Left ventricle myocardium inferior (tissue), 1 donor: ENCODE measurements at regions not wholly inside any gene's neighbourhood (a gene's known extent, or its start where the extent isn't known, plus 50 kb on each side); places are given as distances from the start of the nearest gene placed in this dataset.
"Not testable (repeated sequence)": the region's sequence is repeated elsewhere in the genome, so short reads cannot be mapped to it uniquely, and the experiment has no call there.

Source experiments
- DNase-seq: peaks from one replicate; pipeline ENCODE4 v3.0.0-alpha.2; 2020
- H3K27ac ChIP-seq: fragments of 200-600 bp; replicated peaks from 2 replicates; pipeline ENCODE4 v1.8.0; 2021
- H3K27me3 ChIP-seq: fragments of 200-600 bp; 2 replicates; pipeline ENCODE4 v1.8.0; 2021; ENCODE audit warnings: low read depth
- H3K36me3 ChIP-seq: fragments of 200-600 bp; 2 replicates; pipeline ENCODE4 v1.8.0; 2021
- H3K4me1 ChIP-seq: fragments of 200-600 bp; 2 replicates; pipeline ENCODE4 v1.8.0; 2021
- H3K4me3 ChIP-seq: fragments of 200-600 bp; 2 replicates; pipeline ENCODE4 v1.8.0; 2021; ENCODE audit warnings: mild to moderate bottlenecking, moderate library complexity
- H3K9me3 ChIP-seq: fragments of 200-600 bp; replicated peaks from 2 replicates; pipeline ENCODE4 v1.8.0; 2021
- intact Hi-C: fragments of 100-400 bp; cut with micrococcal nuclease; formaldehyde crosslinking; loops from one replicate; pipeline ENCODE4 v1.11.0; 2022
- donor health status: DM: no; HTN: yes; CAD: no; lungs with severe emphysema.

DNA sequence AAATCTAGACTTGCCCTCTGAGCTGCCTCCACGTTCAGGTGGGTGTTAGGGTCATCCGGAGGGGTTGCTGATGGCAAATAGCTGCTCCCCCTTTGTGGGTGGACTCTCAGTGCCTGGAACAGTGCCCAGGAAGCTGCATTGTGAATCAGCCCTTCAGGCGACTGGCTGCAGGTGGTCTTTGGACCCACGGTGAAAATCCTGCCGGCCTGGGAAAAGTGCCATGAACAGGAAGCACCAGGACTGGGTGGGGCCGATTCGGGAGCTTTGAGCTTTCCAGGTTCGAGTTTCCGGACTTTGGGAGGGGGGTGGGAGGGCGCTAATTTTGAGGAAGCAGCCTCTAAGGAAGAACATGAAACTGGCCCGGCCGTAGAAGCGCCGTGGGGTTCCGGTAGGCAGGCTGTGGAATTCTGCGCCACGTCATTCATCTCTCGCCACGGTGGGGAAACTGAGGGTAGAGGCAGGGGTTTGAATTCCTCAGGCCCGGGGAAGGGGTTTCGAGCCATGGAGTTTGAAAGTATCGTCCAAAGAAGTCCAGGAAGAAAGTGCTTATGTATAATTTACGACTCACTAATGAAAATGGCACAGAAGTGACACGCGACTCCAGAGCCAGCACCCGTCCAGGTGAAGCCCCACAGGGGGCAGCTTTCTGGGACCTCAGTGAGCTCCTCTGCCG, 199.4 kb downstream of the BANP start:
- H3K27me3 ChIP-seq, H3K4me3 ChIP-seq, H3K36me3 ChIP-seq, intact Hi-C loops, H3K9me3 ChIP-seq, DNase-seq, H3K4me1 ChIP-seq, H3K27ac ChIP-seq: not testable (repeated sequence)

DNA sequence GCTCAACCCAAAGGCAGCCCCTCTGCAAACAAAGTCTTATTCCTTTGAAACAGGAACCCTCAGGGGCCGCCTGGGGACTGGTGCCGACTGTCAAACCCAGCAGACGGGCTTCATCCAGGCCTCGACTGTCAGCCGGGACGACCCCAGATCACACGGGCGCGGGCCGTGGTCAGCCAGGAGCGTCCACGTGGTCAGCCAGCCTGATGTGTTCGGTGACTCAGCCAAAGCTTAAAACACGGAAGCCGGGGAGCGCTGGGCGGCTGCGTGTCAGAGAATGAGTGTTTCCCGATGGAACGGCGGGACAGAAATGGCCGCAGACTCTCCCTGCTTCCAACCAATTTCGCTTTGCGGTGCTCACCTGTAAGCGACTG, 199.9 kb downstream of the BANP start:
- H3K36me3 ChIP-seq, H3K9me3 ChIP-seq, H3K4me1 ChIP-seq, DNase-seq, intact Hi-C loops, H3K4me3 ChIP-seq, H3K27ac ChIP-seq, H3K27me3 ChIP-seq: not testable (repeated sequence)

- H3K4me3 ChIP-seq, H3K27ac ChIP-seq, H3K9me3 ChIP-seq, H3K36me3 ChIP-seq, DNase-seq, intact Hi-C loops, H3K4me1 ChIP-seq, H3K27me3 ChIP-seq: not testable (repeated sequence)
Observed at GRCh38 chr16:88151859-88152843, 200.9 kb downstream of the BANP start.

DNA sequence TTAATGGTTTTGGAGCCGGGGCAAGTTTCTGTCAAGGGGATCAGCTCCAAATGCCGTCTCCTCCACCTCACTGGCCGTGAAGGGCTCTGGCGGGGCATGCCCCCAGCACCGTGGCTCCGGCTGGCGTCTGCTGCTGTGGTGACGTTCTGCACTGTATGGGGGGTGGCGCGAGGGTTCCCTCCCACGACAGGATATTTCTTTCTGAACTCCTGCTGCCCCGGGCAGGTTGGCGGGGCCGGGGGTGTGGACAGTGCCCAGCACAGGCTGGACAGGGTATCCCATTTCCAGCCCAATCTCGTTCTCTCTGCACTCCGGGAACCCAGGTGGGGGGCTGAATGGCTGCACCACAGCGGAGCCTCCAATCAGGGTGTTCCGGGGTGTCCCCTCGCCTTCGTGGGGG, 201.6 kb downstream of the BANP start:
- H3K4me1 ChIP-seq, H3K27ac ChIP-seq, H3K9me3 ChIP-seq, H3K36me3 ChIP-seq, H3K27me3 ChIP-seq, DNase-seq, H3K4me3 ChIP-seq, intact Hi-C loops: not testable (repeated sequence)

DNA sequence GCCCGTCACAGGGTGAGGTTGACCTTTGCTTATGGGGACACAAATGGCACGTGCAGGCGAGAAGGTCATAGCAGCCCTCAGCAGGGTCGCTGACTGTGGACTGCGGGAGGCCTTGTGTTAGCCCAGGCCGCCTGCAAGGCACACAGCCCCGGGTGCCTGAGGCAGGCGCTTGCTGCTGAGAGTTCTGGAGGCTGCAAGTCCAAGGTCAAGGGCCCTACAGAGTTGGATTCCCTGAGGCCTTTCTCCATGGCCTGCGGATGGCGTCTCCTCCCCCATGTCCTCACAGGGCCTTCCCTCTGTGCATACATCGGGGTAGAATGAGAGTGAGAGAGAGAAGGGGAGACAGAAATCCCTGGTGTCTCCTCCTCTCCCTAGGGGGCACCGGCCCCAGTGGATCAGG, 202.3 kb downstream of the BANP start:
- H3K9me3 ChIP-seq, H3K27me3 ChIP-seq, H3K4me3 ChIP-seq, intact Hi-C loops, H3K36me3 ChIP-seq, DNase-seq, H3K4me1 ChIP-seq, H3K27ac ChIP-seq: not testable (repeated sequence)

GRCh38 chr16:88154886-88155285, 203.7 kb downstream of the BANP start:
- DNase-seq, H3K9me3 ChIP-seq, H3K36me3 ChIP-seq, H3K27ac ChIP-seq, intact Hi-C loops, H3K27me3 ChIP-seq, H3K4me1 ChIP-seq, H3K4me3 ChIP-seq: not testable (repeated sequence)

GRCh38 chr16:88155681-88156080, 204.4 kb downstream of the BANP start:
- H3K27ac ChIP-seq, H3K4me1 ChIP-seq, H3K4me3 ChIP-seq, intact Hi-C loops, DNase-seq, H3K36me3 ChIP-seq, H3K9me3 ChIP-seq, H3K27me3 ChIP-seq: not testable (repeated sequence)

- intact Hi-C loops, result not testable (repeated sequence)
Observed at GRCh38 chr16:88156640-88157283, 205.5 kb downstream of the BANP start.

DNA sequence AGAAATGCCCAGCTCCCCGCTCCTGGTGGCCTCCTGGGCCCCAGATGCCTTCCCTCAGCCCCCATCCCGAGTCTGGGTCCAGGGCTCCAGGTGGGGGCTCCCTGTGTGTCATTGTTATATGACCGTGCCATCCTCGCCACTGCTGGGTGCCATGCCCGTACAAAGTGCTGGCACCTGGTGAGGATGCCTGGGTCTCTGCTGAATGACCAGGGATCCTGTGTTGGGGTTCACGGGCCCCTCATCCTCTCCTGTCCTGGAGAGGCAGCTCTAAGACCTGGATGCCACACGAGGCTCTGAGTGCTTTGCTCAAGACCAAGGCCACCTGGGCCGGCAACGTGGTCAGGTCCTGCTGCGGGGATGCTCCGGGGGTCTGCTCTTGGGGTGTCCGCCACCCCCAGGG, 206.5 kb downstream of the BANP start:
- intact Hi-C loops, DNase-seq, H3K4me1 ChIP-seq, H3K27me3 ChIP-seq, H3K9me3 ChIP-seq, H3K36me3 ChIP-seq, H3K27ac ChIP-seq, H3K4me3 ChIP-seq: not testable (repeated sequence)

More at GRCh38 chr16:88156640-88157283, 205.5 kb downstream of the BANP start:
- H3K4me3 ChIP-seq, H3K27ac ChIP-seq, H3K9me3 ChIP-seq, DNase-seq, H3K36me3 ChIP-seq, H3K4me1 ChIP-seq, H3K27me3 ChIP-seq: not testable (repeated sequence)

DNA sequence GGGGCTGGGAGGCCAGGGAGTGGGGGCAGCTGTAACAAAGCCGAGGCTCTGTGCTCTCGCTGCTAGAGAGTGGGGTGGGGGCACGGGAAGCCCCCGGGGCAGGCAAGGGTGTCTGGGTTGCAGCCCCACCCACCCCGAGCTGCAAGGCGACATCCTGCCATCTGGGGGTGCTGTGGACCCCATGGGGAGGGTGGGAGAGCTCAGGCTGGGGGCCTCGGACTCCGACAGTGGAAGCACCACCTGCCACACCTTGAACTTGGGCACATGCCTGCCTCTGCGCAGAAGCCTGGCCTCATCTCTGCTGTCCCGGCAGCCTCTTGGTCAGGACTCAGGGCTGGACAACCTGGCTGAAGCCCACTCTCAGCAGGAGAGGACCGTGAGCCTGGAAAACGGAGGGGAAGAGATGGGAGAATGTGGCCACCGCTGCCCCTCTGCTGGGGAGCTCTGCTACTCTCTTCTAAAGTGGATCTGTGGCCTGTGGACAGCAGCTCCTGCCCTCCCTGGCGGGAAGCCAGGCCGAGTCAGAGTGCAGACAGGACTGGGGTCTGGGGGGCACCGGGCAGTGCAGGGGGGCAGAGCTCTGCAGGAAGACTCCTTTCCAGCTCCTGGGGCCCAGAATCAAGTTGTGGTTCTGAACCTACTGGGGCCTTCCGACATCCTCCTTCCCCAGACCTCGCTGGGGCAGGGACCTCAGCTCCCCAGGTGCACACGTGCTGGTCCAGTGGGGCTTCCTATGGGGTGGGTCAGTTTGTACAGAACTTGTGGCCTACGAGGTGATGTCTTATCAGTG, 207.2 kb downstream of the BANP start:
- H3K9me3 ChIP-seq, intact Hi-C loops, DNase-seq, H3K27me3 ChIP-seq, H3K27ac ChIP-seq, H3K36me3 ChIP-seq, H3K4me1 ChIP-seq, H3K4me3 ChIP-seq: not testable (repeated sequence)

- H3K4me3 ChIP-seq, H3K9me3 ChIP-seq, DNase-seq, H3K36me3 ChIP-seq, H3K27me3 ChIP-seq, H3K4me1 ChIP-seq, H3K27ac ChIP-seq, intact Hi-C loops: not testable (repeated sequence)
Observed at GRCh38 chr16:88159046-88159896, 208.0 kb downstream of the BANP start.

- DNase-seq, H3K4me3 ChIP-seq, H3K27me3 ChIP-seq, H3K4me1 ChIP-seq, H3K9me3 ChIP-seq, H3K27ac ChIP-seq, intact Hi-C loops, H3K36me3 ChIP-seq: not testable (repeated sequence)
Observed at GRCh38 chr16:88159897-88160335, 208.7 kb downstream of the BANP start.
